ENCODE measurements at regions not wholly inside any gene's neighbourhood (a gene's known extent, or its start where the extent isn't known, plus 50 kb on each side); places are given as distances from the start of the nearest gene placed in this dataset.
"Not testable (repeated sequence)": the region's sequence is repeated elsewhere in the genome, so short reads cannot be mapped to it uniquely, and the experiment has no call there.

DNA sequence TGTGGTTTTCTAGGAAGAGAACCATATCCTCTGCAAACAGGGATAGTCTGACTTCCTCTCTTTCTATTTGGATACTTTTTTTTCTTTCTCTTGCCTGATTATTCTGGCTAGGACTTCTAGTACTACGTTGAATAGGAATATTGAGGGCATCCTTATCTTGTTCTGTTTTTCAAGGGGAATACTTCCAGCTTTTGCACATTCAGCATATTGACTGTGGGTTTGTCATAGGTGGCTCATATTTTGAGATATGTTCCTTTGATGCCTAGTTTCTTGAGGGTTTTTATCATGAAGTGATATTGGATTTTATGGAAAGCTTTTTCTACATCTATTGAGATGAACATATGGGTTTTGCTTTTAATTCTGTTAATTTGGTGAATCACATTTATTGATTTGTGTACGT, 269.8 kb downstream of the MAP2K6 start:
- Histone ChIP-seq H3K27me3 (no peaks in the 10 kb centered on the region), H3K4me1 (no peaks in the 10 kb centered on the region), H3K27ac (no peak overlapping the region), H3K36me3 (no peaks in the 10 kb centered on the region), H3K9me3 (peaks cover 4% of the 10 kb centered on the region), H3K4me3 (no peak overlapping the region)
- TF ChIP-seq POLR2A (IDR thresholded peaks at IDR 0.05) (no peak), POLR2AphosphoS5 (IDR thresholded peaks at IDR 0.05) (no peak), EP300 (IDR thresholded peaks at IDR 0.05) (no peak)
- TF ChIP-seq, protein P1, sequence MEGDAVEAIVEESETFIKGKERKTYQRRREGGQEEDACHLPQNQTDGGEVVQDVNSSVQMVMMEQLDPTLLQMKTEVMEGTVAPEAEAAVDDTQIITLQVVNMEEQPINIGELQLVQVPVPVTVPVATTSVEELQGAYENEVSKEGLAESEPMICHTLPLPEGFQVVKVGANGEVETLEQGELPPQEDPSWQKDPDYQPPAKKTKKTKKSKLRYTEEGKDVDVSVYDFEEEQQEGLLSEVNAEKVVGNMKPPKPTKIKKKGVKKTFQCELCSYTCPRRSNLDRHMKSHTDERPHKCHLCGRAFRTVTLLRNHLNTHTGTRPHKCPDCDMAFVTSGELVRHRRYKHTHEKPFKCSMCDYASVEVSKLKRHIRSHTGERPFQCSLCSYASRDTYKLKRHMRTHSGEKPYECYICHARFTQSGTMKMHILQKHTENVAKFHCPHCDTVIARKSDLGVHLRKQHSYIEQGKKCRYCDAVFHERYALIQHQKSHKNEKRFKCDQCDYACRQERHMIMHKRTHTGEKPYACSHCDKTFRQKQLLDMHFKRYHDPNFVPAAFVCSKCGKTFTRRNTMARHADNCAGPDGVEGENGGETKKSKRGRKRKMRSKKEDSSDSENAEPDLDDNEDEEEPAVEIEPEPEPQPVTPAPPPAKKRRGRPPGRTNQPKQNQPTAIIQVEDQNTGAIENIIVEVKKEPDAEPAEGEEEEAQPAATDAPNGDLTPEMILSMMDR (IDR thresholded peaks at IDR 0.05) = no peak
- 62% methylated on average over 2 of the region's 2 CpGs for WGBS
- no peak for DNase-seq (ENCODE audit: low spot score in 2 of 2)

DNA sequence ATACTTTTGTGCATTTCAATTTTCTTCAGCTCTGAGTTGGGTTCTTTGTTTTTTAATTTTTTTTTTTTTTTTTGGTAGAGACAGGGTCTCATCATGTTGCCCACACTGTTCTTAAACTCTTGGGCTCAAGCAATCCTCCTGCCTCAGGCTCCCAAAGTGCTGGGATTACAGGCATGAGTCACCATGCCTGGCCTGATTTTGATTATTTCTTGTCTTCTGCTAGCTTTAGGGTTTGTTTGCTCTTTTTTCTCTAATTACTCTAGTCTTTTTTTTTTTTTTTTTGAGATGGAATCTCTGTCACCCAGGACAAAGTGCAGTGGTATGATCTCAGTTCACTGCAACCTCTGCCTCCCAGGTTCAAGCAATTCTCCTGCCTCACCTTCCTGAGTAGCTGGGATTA, 270.7 kb downstream of the MAP2K6 start:
- H3K27me3 ChIP-seq; H3K9me3 ChIP-seq; H3K4me1 ChIP-seq; H3K4me3 ChIP-seq; DNase-seq (ENCODE audit: low spot score in 2 of 2); H3K36me3 ChIP-seq; H3K27ac ChIP-seq: not testable (repeated sequence)

DNA sequence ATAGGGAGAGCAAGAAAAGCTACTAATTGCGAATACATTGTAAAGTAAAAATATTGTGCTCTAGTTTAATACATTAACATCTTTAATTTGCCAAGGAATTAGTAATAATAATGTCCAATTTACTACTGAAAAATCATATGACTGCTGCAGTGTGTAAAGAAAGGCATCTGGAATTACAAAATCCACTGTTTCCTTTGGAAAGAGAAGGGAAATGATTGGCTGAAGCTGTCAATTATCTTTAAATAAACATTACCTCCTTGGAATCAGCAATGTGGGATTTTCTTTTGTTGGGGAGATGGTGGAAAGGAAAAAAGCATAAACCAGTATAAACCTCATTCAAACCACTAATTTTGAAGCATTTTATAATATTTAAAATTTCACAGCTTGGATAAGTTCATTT, 276.0 kb downstream of the MAP2K6 start:
- Histone ChIP-seq H3K4me1 (no peaks in the 10 kb centered on the region), H3K9me3 (peaks cover 5% of the 10 kb centered on the region), H3K4me3 (no peak overlapping the region), H3K36me3 (no peaks in the 10 kb centered on the region), H3K27ac (no peak overlapping the region), H3K27me3 (no peaks in the 10 kb centered on the region)
- DNase-seq (ENCODE audit: low spot score in 2 of 2) = no peak
- TF ChIP-seq POLR2AphosphoS5 (IDR thresholded peaks at IDR 0.05) = no peak
- no peak for TF ChIP-seq POLR2A (IDR thresholded peaks at IDR 0.05)
- TF ChIP-seq EP300 (IDR thresholded peaks at IDR 0.05) = no peak
- TF ChIP-seq, protein P1 (IDR thresholded peaks at IDR 0.05) = no peak
- WGBS = 75% methylated on average over 1 of the region's 1 CpG

DNA sequence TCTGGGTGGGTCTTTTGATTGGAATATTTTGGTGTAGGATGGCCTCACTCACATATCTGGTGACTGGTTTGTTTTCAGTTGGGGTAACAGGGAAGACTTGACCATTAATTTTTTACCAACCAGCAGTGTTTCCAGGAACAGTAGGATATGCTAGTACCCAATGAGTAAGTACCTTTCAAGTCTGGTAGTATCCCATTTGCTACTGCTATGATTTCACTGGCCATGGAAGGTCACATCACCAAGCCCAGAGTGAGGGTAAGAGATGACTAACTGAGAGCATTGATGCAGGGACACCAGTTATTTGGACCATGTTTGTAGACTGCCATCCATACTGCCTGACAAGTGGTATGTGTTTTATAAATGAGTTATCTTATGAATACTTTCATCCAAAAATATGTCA, 277.7 kb downstream of the MAP2K6 start:
- peaks cover 5% of the 10 kb centered on the region for H3K9me3 ChIP-seq
- TF ChIP-seq, protein P1 (IDR thresholded peaks at IDR 0.05) = no peak
- TF ChIP-seq POLR2A (IDR thresholded peaks at IDR 0.05) (no peak), POLR2AphosphoS5 (IDR thresholded peaks at IDR 0.05) (no peak), EP300 (IDR thresholded peaks at IDR 0.05) (no peak)
- no peaks in the 10 kb centered on the region for H3K27me3 ChIP-seq
- H3K36me3 ChIP-seq = no peaks in the 10 kb centered on the region
- H3K27ac ChIP-seq = no peak overlapping the region
- H3K4me1 ChIP-seq = no peaks in the 10 kb centered on the region
- no peak overlapping the region for H3K4me3 ChIP-seq
- no peak for DNase-seq (ENCODE audit: low spot score in 2 of 2)

- TF ChIP-seq EP300 (IDR thresholded peaks at IDR 0.05) = no peak
- TF ChIP-seq, protein P1 (IDR thresholded peaks at IDR 0.05) = no peak
- TF ChIP-seq POLR2AphosphoS5 (IDR thresholded peaks at IDR 0.05) = no peak
- no peak for TF ChIP-seq POLR2A (IDR thresholded peaks at IDR 0.05)
- Histone ChIP-seq H3K27ac (no peak overlapping the region), H3K36me3 (no peaks in the 10 kb centered on the region), H3K9me3 (peaks cover 15% of the 10 kb centered on the region), H3K4me3 (no peak overlapping the region), H3K27me3 (no peaks in the 10 kb centered on the region), H3K4me1 (no peaks in the 10 kb centered on the region)
- no peak for DNase-seq (ENCODE audit: low spot score in 2 of 2)
- 98% methylated on average over 7 of the region's 7 CpGs for WGBS
These were observed 281.1 kb downstream of the MAP2K6 start for GRCh38 chr17:69695646-69696045.

DNA sequence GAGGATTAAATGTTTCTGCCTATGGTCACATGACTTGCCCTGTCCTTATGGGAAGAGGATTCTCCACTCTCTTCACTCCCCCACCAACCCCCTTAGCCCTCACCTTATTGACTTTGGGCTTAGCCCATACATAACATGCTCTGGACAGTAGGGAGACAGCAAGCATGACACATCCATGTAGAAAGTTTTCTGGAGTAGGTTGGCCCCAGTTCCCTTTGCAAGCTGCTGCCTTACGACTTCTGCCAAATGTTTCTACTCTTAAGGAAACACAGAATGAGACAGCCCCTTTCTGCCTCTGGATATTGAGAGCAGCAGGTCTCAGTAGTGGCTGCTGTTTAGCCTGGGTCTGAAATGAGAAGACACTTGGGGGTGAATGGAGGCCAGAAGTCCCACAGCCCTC, 282.2 kb downstream of the MAP2K6 start:
- H3K27ac ChIP-seq = no peak overlapping the region
- H3K9me3 ChIP-seq = peaks cover 15% of the 10 kb centered on the region
- no peak overlapping the region for H3K4me3 ChIP-seq
- TF ChIP-seq POLR2A (IDR thresholded peaks at IDR 0.05) = no peak
- DNase-seq (ENCODE audit: low spot score in 2 of 2) = no peak
- 42% methylated on average over 1 of the region's 1 CpG for WGBS
- no peaks in the 10 kb centered on the region for H3K36me3 ChIP-seq
- H3K4me1 ChIP-seq = no peaks in the 10 kb centered on the region
- H3K27me3 ChIP-seq = no peaks in the 10 kb centered on the region

DNA sequence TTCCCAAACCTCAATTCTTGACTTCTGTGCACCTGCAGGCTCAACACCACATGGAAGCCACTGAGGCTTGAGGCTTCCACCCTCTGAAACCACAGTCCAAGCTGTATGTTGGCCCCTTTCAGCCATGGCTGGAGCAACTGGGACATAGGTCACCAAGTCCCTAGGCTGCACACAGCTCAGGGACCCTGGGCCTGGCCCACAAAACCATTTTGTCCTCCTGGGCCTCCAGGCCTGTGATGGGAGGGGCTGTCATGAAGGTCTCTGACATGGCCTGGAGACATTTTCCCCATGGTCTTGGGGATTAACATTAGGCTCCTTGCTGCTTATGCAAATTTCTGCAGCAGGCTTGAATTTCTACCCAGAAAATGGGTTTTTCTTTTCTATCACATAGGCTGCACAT, 283.9 kb downstream of the MAP2K6 start:
- peaks cover 15% of the 10 kb centered on the region for H3K9me3 ChIP-seq
- not testable (repeated sequence) for DNase-seq (ENCODE audit: low spot score in 2 of 2); H3K36me3 ChIP-seq; H3K4me3 ChIP-seq; H3K27ac ChIP-seq; H3K4me1 ChIP-seq; H3K27me3 ChIP-seq

All from suprapubic skin (tissue), 4 donors.